Ascending aorta (tissue), 2 donors: ENCODE measurements at regions not wholly inside any gene's neighbourhood (a gene's known extent, or its start where the extent isn't known, plus 50 kb on each side); places are given as distances from the start of the nearest gene placed in this dataset.

ENCODE experiments used
- DNase-seq, 2 donors: peaks; one replicate each; pipeline ENCODE4 v3.0.0-alpha.2; 2019; ENCODE audit warnings: low spot score in 2 of 2
- H3K27ac ChIP-seq, 2 donors: fragments of 200-600 bp; sonication (generic); one replicate each; pipeline ENCODE4 v1.5.1; 2016 to 2017; ENCODE audit warnings: mild to moderate bottlenecking in 1 of 2
- H3K27me3 ChIP-seq: fragments of 200-600 bp; sonication (generic); one replicate; pipeline ENCODE4 v1.5.1; 2017
- H3K36me3 ChIP-seq, 2 donors: fragments of 200-600 bp; sonication (generic); one replicate each; pipeline ENCODE4 v1.5.1; 2016
- H3K4me1 ChIP-seq, 2 donors: fragments of 200-600 bp; sonication (generic); one replicate each; pipeline ENCODE4 v1.5.1; 2016 to 2017; ENCODE audit warnings: mild to moderate bottlenecking in 1 of 2
- H3K4me3 ChIP-seq, 2 donors: fragments of 200-600 bp; sonication (generic); one replicate each; pipeline ENCODE4 v1.5.1; 2016 to 2017; ENCODE audit warnings: mild to moderate bottlenecking in 1 of 2
- H3K9me3 ChIP-seq, 2 donors: fragments of 200-600 bp; sonication (generic); one replicate each; pipeline ENCODE4 v1.5.1; 2016
- CTCF ChIP-seq, 3 experiments: fragments of 200-600 bp in 2 of 3; fragments of 450-650 bp in 1 of 3; sonication (generic) in 2 of 3; IDR thresholded peaks; one replicate each; pipeline ENCODE4 v1.5.1; 2016 to 2019; ENCODE audit warnings: antibody characterized with exemption in 3 of 3, mild to moderate bottlenecking in 1 of 3, moderate library complexity in 1 of 3
- intact Hi-C: fragments of 100-400 bp; cut with DNase I; formaldehyde crosslinking; loops from one replicate; pipeline ENCODE4 v1.15.1; 2023

DNA sequence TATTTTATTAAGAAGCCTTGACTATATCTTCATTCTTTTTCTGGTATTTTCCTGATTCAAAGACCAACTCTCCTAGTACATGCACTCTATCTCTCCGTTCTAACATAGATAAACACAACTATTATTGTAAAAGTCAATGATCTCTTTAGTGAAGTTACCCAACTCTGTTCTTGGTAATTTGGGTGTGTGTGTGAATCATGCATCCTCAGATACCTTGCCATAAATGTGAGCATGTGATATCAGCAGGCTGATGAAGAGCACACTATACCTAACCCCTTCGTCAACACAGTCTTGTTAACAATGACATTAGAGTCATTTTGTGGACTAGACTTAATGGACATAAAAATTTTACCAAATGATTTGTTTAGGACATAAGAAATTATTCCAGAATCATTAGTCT is 1122.1 kb downstream of the XPNPEP1 start:
- TF ChIP-seq CTCF (IDR thresholded peaks at IDR 0.05): no peak
- H3K4me3 ChIP-seq: no peak overlapping the region
- H3K27me3 ChIP-seq: no peaks in the 10 kb centered on the region
- H3K4me1 ChIP-seq: no peaks in the 10 kb centered on the region
- H3K36me3 ChIP-seq: no peaks in the 10 kb centered on the region
- DNase-seq: no peak
- H3K27ac ChIP-seq: no peak overlapping the region
- no peaks in the 10 kb centered on the region for H3K9me3 ChIP-seq
- intact Hi-C loops: no loop called here

- H3K9me3 ChIP-seq: no peaks in the 10 kb centered on the region
- DNase-seq: no peak
- no peaks in the 10 kb centered on the region for H3K4me1 ChIP-seq
- no peak overlapping the region for H3K27ac ChIP-seq
- no peaks in the 10 kb centered on the region for H3K36me3 ChIP-seq
- H3K27me3 ChIP-seq: no peaks in the 10 kb centered on the region
- no peak overlapping the region for H3K4me3 ChIP-seq
- TF ChIP-seq CTCF (IDR thresholded peaks at IDR 0.05): no peak
- intact Hi-C loops: no loop called here
These were observed 1125.7 kb downstream of the XPNPEP1 start for GRCh38 chr10:108797573-108797972.

- intact Hi-C loops: no loop called here
These were observed 1131.4 kb downstream of the XPNPEP1 start for GRCh38 chr10:108791794-108792474.

GRCh38 chr10:108791030-108791429 is 1132.3 kb downstream of the XPNPEP1 start:
- Histone ChIP-seq H3K4me3 (no peak overlapping the region), H3K9me3 (peaks cover 0 to 2% of the 10 kb centered on the region in 2 donors), H3K27me3 (no peaks in the 10 kb centered on the region), H3K4me1 (no peaks in the 10 kb centered on the region), H3K27ac (no peak overlapping the region), H3K36me3 (no peaks in the 10 kb centered on the region)
- intact Hi-C loops: no loop called here
- no peak for TF ChIP-seq CTCF (IDR thresholded peaks at IDR 0.05)
- no peak for DNase-seq

More at GRCh38 chr10:108791794-108792474, 1131.4 kb downstream of the XPNPEP1 start:
- Histone ChIP-seq H3K4me1 (no peaks in the 10 kb centered on the region), H3K9me3 (peaks cover 0 to 2% of the 10 kb centered on the region in 2 donors), H3K27me3 (no peaks in the 10 kb centered on the region), H3K4me3 (no peak overlapping the region), H3K36me3 (no peaks in the 10 kb centered on the region), H3K27ac (no peak overlapping the region)
- TF ChIP-seq CTCF (IDR thresholded peaks at IDR 0.05): no peak
- no peak for DNase-seq

DNA sequence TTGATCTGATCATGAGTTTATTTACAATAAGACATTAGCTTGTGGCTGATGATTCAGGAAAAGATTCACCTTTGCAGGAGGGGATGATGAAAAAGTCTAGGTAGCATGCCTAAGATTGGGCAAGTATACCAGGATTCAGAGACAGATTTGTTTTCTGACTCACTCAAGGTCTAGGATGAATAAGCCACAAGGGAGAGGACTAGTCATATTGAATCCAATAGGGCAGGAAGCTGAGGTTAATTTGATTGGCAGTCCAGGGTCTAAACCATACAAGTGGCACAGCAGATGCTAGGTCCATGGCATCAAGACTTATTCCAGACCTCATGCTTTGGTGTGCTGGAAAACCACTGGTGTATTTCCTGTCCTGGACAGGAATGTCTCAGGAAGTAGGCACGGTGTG is 1133.4 kb downstream of the XPNPEP1 start:
- no peak overlapping the region for H3K27ac ChIP-seq
- H3K4me3 ChIP-seq: no peak overlapping the region
- DNase-seq: no peak
- H3K36me3 ChIP-seq: no peaks in the 10 kb centered on the region
- H3K9me3 ChIP-seq: peaks cover 0 to 2% of the 10 kb centered on the region in 2 donors
- intact Hi-C loops: no loop called here
- H3K27me3 ChIP-seq: no peaks in the 10 kb centered on the region
- TF ChIP-seq CTCF (IDR thresholded peaks at IDR 0.05): no peak
- no peaks in the 10 kb centered on the region for H3K4me1 ChIP-seq

DNA sequence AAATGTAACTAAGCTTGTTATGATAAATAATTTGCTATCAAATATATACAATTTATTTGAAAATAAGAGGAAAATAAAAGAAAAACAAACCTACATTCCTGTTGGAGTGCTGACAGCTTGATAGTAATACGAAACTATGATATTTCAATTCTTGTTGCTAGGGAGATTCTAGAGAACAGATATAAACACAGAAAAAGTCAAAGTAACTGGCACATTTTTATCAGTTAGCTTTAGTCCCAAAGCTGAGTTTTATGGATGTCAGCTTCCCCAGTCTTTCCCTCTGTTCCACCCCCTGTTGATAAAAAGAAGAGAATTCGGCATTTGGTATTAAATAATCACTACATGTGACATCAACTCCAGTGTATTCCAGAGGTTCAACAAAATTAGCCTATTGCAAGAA is 1134.0 kb downstream of the XPNPEP1 start:
- H3K36me3 ChIP-seq: no peaks in the 10 kb centered on the region
- TF ChIP-seq CTCF (IDR thresholded peaks at IDR 0.05): no peak
- H3K4me3 ChIP-seq: no peak overlapping the region
- no peak for DNase-seq
- no peak overlapping the region for H3K27ac ChIP-seq
- H3K9me3 ChIP-seq: peaks cover 0 to 5% of the 10 kb centered on the region in 2 donors
- intact Hi-C loops: no loop called here
- no peaks in the 10 kb centered on the region for H3K27me3 ChIP-seq
- H3K4me1 ChIP-seq: no peaks in the 10 kb centered on the region
